GM21390 (cell line): ENCODE measurements at regions not wholly inside any gene's neighbourhood (a gene's known extent, or its start where the extent isn't known, plus 50 kb on each side); places are given as distances from the start of the nearest gene placed in this dataset.
"Not testable (repeated sequence)": the region's sequence is repeated elsewhere in the genome, so short reads cannot be mapped to it uniquely, and the experiment has no call there.

ENCODE experiments used
- ATAC-seq: cut with Tn5 transposase; IDR thresholded peaks from one replicate; pipeline ENCODE4 v1.9.1; 2021; ENCODE audit not compliant: unreplicated experiment

- not testable (repeated sequence) for ATAC-seq
Observed at GRCh38 chr16:29246091-29246490, 160.4 kb downstream of the NPIPB11 start.

- no peak for ATAC-seq
Observed at GRCh38 chr16:29237971-29238370, 168.5 kb downstream of the NPIPB11 start.

- not testable (repeated sequence) for ATAC-seq
Observed at GRCh38 chr16:29237495-29237894, 169.0 kb downstream of the NPIPB11 start.

- not testable (repeated sequence) for ATAC-seq
Observed at GRCh38 chr16:29237023-29237422, 169.5 kb downstream of the NPIPB11 start.

GRCh38 chr16:29235836-29236370 is 170.6 kb downstream of the NPIPB11 start:
- ATAC-seq, result not testable (repeated sequence)

GRCh38 chr16:29234536-29235275 is 171.8 kb downstream of the NPIPB11 start:
- not testable (repeated sequence) for ATAC-seq

- not testable (repeated sequence) for ATAC-seq
Observed at GRCh38 chr16:29233705-29234404, 172.7 kb downstream of the NPIPB11 start.

GRCh38 chr16:29232811-29233704 is 173.5 kb downstream of the NPIPB11 start:
- no peak for ATAC-seq

- ATAC-seq, result not testable (repeated sequence)
Observed at GRCh38 chr16:29232160-29232705, 174.3 kb downstream of the NPIPB11 start.

- ATAC-seq, result no peak
Observed at GRCh38 chr16:29231244-29231643, 175.3 kb downstream of the NPIPB11 start.

- ATAC-seq, result no peak
Observed at GRCh38 chr16:29230671-29231096, 175.8 kb downstream of the NPIPB11 start.

- ATAC-seq, result not testable (repeated sequence)
Observed at GRCh38 chr16:29230006-29230668, 176.4 kb downstream of the NPIPB11 start.

- ATAC-seq, result not testable (repeated sequence)
Observed at GRCh38 chr16:29229616-29230005, 176.9 kb downstream of the NPIPB11 start.

- ATAC-seq, result not testable (repeated sequence)
Observed at GRCh38 chr16:29228664-29229611, 177.6 kb downstream of the NPIPB11 start.

- not testable (repeated sequence) for ATAC-seq
Observed at GRCh38 chr16:29227751-29228663, 178.5 kb downstream of the NPIPB11 start.

GRCh38 chr16:29226782-29227181 is 179.7 kb downstream of the NPIPB11 start:
- ATAC-seq, result no peak

- not testable (repeated sequence) for ATAC-seq
Observed at GRCh38 chr16:29224675-29225074, 181.8 kb downstream of the NPIPB11 start.

- ATAC-seq, result not testable (repeated sequence)
Observed at GRCh38 chr16:29222615-29223014, 183.9 kb downstream of the NPIPB11 start.
